Ovary (tissue), 3 donors: ENCODE measurements at regions not wholly inside any gene's neighbourhood (a gene's known extent, or its start where the extent isn't known, plus 50 kb on each side); places are given as distances from the start of the nearest gene placed in this dataset.

Experiments
- CTCF ChIP-seq, 3 donors: fragments of 450-650 bp in 2 of 3; fragments of 200-600 bp in 1 of 3; IDR thresholded peaks; one replicate each; pipeline versions ENCODE4 v1.5.1 to v1.8.0; 2016 to 2022; ENCODE audit warnings: antibody characterized with exemption in 3 of 3, mild to moderate bottlenecking in 1 of 3
- EP300 ChIP-seq: sonication (generic); formaldehyde crosslinking; IDR thresholded peaks from one replicate; pipeline ENCODE4 v1.6.1; 2017; ENCODE audit warnings: antibody characterized with exemption
- POLR2A ChIP-seq: fragments of 450-650 bp; IDR thresholded peaks from one replicate; pipeline ENCODE4 v1.6.1; 2017; ENCODE audit warnings: antibody characterized with exemption, mild to moderate bottlenecking, moderate library complexity
- donor health status: DM: no; HTN: no; CAD: no.

- TF ChIP-seq CTCF (IDR thresholded peaks at IDR 0.05), result no peak
- TF ChIP-seq POLR2A, result no peak
- no peak for TF ChIP-seq EP300
These were observed 503.6 kb upstream of the REG3G start for GRCh38 chr2:78521938-78522337.
